HG02678 (cell line): ENCODE measurements at regions not wholly inside any gene's neighbourhood (a gene's known extent, or its start where the extent isn't known, plus 50 kb on each side); places are given as distances from the start of the nearest gene placed in this dataset.

Experiments
- ATAC-seq: cut with Tn5 transposase; IDR thresholded peaks from one replicate; pipeline ENCODE4 v1.9.1; 2021; ENCODE audit warnings: mild to moderate bottlenecking, moderate library complexity; ENCODE audit not compliant: unreplicated experiment

DNA sequence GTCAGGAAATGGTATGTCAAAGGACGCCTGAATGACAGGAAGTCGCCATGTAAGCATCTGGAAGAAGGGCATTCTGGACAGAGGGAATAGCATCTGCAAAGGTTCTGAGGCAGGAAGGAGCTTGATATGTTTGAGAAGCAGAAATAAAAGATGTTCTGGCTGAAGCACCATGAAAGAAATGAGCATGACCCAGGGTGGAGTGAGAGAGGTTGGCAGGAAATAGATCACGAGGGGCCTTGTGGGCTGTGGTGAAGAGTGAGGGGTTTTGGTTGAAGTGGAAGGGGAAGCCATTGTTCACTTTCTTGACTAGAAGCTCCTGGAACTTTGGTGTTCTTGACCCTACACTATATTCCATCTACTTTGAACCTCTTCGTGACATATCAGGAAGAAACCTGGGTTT is 99.4 kb upstream of the PARP11 start:
- ATAC-seq = no peak

DNA sequence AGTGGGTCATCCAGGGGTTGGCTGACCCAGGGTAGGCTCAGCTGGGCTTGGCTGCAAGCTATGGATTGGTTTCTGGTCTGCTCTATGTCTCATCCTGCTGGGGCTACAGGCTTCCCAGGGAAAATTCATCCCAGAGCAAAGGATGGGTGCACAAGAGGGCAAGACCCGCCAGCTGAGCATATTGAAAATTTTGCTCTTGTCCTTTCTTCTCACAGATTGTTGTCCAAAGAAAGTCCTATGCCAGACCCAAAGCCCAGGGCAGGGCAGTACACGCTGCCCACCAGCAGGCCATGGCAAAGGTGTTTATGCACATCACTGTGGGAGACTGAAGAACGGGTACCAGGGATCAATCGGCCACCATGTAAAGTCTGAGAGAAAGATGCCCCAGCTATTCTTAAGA is 95.3 kb upstream of the PARP11 start:
- no peak for ATAC-seq

- no peak for ATAC-seq
These were observed 94.5 kb upstream of the PARP11 start for GRCh38 chr12:3967556-3968160.

GRCh38 chr12:3966376-3966775 is 93.2 kb upstream of the PARP11 start:
- ATAC-seq = no peak

- ATAC-seq = no peak
These were observed 91.8 kb upstream of the PARP11 start for GRCh38 chr12:3965046-3965445.

DNA sequence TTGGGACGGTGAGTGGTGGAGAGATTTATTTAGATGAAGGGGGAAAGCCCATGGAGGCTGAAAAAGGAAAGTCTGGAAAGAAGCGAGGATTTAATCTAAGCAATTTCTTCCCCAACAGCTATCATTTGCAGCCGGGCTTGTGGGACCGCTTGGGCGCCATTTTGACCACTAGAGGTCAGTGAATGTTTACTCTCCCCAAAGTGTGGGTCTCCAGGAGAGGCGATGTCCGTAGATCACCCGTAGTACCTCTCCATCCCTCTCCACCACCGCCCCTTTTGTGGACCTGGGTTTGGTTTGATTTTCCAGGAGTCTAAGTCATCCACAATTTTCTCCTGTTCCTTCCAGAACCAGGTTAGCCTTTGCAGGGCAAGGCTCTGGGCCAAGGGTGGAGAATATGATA is 91.2 kb upstream of the PARP11 start:
- ATAC-seq = no peak

- ATAC-seq = no peak
These were observed 89.7 kb upstream of the PARP11 start for GRCh38 chr12:3962631-3963483.

DNA sequence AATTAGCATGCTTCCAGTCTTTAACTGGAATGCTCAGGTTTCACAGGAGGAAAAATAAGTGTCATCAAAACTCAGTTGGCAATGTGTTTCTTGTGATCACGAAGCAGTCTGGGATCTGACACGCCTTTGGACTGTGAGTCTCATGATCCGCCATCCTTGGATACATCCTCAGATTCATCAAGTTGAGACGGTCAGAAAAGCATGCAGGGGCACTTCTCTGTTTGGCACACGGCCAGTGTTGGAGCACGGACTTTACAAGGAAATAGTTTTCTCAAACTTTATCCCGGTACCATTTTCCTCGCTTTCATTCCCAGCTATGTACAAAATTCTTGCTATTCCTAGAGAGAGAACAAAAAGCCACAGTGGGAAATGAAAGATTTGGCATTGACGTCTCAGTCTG is 88.4 kb upstream of the PARP11 start:
- ATAC-seq = no peak

- ATAC-seq = no peak
These were observed 86.8 kb upstream of the PARP11 start for GRCh38 chr12:3959799-3960560.

DNA sequence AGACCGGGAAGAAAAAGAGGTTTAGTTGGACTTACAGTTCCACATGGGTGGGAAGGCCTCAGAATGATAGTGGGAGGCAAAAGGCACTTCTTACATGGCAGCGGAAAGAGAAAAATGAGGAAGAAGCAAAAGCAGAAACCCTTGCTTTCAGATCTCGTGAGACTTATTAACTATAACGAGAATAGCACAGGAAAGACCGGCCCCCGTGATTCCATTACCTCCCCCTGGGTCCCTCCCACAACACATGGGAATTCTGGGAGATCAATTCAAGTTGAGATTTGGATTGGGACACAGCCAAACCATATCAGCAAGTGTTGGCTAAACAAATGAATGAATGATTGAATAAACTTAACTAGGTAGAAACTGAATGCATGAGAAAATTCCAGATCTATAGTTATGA is 85.3 kb upstream of the PARP11 start:
- no peak for ATAC-seq

- no peak for ATAC-seq
These were observed 78.4 kb upstream of the PARP11 start for GRCh38 chr12:3951380-3952135.

GRCh38 chr12:3950714-3951320 is 77.6 kb upstream of the PARP11 start:
- no peak for ATAC-seq

GRCh38 chr12:3947781-3948180 is 74.6 kb upstream of the PARP11 start:
- no peak for ATAC-seq

- no peak for ATAC-seq
These were observed 72.5 kb upstream of the PARP11 start for GRCh38 chr12:3945671-3946070.

DNA sequence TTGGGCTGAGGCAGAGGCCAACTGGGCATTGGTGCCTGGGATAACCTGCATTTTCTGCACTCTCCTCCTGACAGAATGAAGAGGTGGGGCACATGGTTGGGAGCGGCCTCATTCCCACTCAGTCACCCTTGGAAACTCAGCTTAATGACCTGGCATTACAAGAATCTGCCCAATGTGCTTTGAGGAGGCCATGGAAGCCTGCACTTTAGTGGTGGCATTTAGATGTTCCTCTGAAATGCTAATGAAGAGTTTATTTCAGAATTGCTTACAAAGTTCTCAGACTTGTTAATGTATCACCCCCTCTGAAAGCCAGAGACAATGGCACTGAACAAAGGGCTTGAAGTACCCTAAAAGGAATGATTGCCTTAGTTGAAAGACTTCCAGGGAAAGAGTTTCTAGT is 71.4 kb upstream of the PARP11 start:
- ATAC-seq = no peak

DNA sequence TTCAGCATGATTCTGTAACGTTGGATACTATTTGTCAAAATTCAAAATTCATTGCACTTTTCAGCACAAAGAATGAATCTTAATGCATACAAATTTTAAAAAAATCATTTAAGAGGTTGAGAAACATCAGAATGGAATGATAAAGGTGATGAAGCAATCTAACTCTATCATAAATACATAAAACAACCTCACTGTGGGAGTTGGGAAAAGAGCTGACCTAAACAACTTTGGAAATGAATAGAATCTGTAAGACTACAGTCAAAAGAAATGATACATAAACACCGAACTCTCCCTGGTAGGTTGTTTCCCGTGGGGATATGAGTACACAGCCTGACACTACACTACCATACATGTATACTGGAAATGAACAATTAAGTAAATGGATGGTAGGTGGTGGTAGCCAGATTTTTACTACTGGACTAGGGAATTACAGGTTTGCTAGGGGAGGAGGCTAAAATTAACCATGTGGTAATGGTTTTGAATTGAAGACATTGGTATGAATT is 64.9 kb upstream of the PARP11 start:
- no peak for ATAC-seq

GRCh38 chr12:3935078-3935477 is 61.9 kb upstream of the PARP11 start:
- no peak for ATAC-seq

DNA sequence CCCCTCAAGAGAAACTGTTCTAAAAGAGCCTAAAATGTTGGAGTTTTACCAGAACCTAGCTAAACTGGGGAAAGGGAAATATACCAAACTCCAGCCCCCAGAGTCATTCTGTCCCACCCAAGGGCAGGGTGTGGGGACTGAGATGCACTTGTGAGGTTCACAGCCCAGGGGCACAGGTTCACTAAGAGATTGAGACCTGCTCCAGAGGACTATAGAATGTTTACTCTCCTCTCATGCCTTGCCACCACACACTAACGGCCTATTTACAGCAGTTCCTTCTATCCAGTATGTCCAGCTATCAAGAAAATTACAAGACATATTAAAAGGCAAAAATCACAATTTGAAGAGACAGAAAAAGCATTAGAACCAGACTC is 60.6 kb upstream of the PARP11 start:
- ATAC-seq = no peak

GRCh38 chr12:3933074-3933818 is 60.0 kb upstream of the PARP11 start:
- no peak for ATAC-seq

DNA sequence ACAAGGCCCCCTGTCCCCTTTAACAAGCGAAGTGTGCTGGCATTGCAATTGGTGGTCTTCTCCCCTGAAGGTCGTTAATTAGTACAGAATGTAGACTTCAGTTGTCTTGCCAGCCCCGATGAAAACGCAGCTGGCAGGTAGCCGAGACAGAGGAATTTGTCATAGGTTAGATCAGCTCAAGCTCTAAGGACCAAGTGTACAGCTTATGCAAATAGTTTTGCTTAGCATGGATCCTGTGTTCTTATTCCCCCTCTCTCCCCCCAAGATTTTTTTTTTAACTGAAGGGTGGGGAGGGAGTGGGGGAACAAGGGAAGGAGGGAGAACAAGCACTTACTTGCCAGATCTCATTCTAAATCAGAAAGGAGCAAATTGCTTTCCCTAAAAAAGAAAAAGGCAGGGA is 58.6 kb upstream of the PARP11 start:
- no peak for ATAC-seq
